GM10847 (cell line): ENCODE measurements at regions not wholly inside any gene's neighbourhood (a gene's known extent, or its start where the extent isn't known, plus 50 kb on each side); places are given as distances from the start of the nearest gene placed in this dataset.

Experiments used
- POLR2A ChIP-seq: IDR thresholded peaks from 2 replicates; pipeline ENCODE4 v1.6.1; 2011; ENCODE audit not compliant: insufficient read length; ENCODE audit errors: extremely low read depth

- TF ChIP-seq POLR2A, result no peak
These were observed 71.6 kb upstream of the DST start for GRCh38 chr6:56714273-56714672.

- no peak for TF ChIP-seq POLR2A
These were observed 70.6 kb upstream of the DST start for GRCh38 chr6:56713254-56713672.

GRCh38 chr6:56710967-56711366, 68.3 kb upstream of the DST start:
- no peak for TF ChIP-seq POLR2A

- TF ChIP-seq POLR2A, result no peak
These were observed 67.0 kb upstream of the DST start for GRCh38 chr6:56709650-56710049.

GRCh38 chr6:56708810-56709597, 66.3 kb upstream of the DST start:
- no peak for TF ChIP-seq POLR2A

- no peak for TF ChIP-seq POLR2A
These were observed 64.5 kb upstream of the DST start for GRCh38 chr6:56706981-56707726.

GRCh38 chr6:56699066-56699654, 56.5 kb upstream of the DST start:
- no peak for TF ChIP-seq POLR2A

- TF ChIP-seq POLR2A, result no peak
These were observed 53.0 kb upstream of the DST start for GRCh38 chr6:56695702-56696101.

GRCh38 chr6:56694002-56694401, 51.3 kb upstream of the DST start:
- no peak for TF ChIP-seq POLR2A

- no peak for TF ChIP-seq POLR2A
These were observed 50.5 kb upstream of the DST start for GRCh38 chr6:56693246-56693607.

- TF ChIP-seq POLR2A, result no peak
These were observed 50.0 kb upstream of the DST start for GRCh38 chr6:56692523-56693245.
